Activated naive CD8-positive, alpha-beta T cell treated with anti-CD3 and anti-CD28 coated beads, Interleukin-2, amount 50 U/mL, for 24 hours (primary cell): ENCODE measurements at regions not wholly inside any gene's neighbourhood (a gene's known extent, or its start where the extent isn't known, plus 50 kb on each side); places are given as distances from the start of the nearest gene placed in this dataset.

Source experiments
- ATAC-seq: fragments of 150-1000 bp; cut with Tn5 transposase; one replicate; pipeline ENCODE4 v1.10.0; 2021
- DNase-seq: peaks from one replicate; pipeline ENCODE4 v3.0.0; 2021
- H3K27ac Mint-ChIP-seq: one replicate; pipeline ENCODE4 v1.8.0; 2021; ENCODE audit warnings: mild to moderate bottlenecking, mixed read lengths
- H3K27me3 Mint-ChIP-seq: one replicate; pipeline ENCODE4 v1.8.0; 2021; ENCODE audit warnings: mixed read lengths
- H3K36me3 Mint-ChIP-seq: one replicate; pipeline ENCODE4 v1.8.0; 2021; ENCODE audit warnings: low read depth, mixed read lengths
- H3K4me1 Mint-ChIP-seq: one replicate; pipeline ENCODE4 v1.8.0; 2021; ENCODE audit warnings: mixed read lengths
- H3K4me3 Mint-ChIP-seq: one replicate; pipeline ENCODE4 v1.8.0; 2021; ENCODE audit warnings: mild to moderate bottlenecking, moderate library complexity, mixed read lengths
- H3K9me3 Mint-ChIP-seq: one replicate; pipeline ENCODE4 v1.8.0; 2021; ENCODE audit warnings: mixed read lengths

GRCh38 chr18:24982831-24983230 is 369.1 kb downstream of the ZNF521 start:
- no peak overlapping the region for H3K4me3 Mint-ChIP-seq
- DNase-seq = no peak
- no peaks in the 10 kb centered on the region for H3K36me3 Mint-ChIP-seq
- no peak overlapping the region for H3K27ac Mint-ChIP-seq
- ATAC-seq = no peak
- no peaks in the 10 kb centered on the region for H3K9me3 Mint-ChIP-seq
- H3K4me1 Mint-ChIP-seq = no peaks in the 10 kb centered on the region
- H3K27me3 Mint-ChIP-seq = peaks cover 6% of the 10 kb centered on the region

DNA sequence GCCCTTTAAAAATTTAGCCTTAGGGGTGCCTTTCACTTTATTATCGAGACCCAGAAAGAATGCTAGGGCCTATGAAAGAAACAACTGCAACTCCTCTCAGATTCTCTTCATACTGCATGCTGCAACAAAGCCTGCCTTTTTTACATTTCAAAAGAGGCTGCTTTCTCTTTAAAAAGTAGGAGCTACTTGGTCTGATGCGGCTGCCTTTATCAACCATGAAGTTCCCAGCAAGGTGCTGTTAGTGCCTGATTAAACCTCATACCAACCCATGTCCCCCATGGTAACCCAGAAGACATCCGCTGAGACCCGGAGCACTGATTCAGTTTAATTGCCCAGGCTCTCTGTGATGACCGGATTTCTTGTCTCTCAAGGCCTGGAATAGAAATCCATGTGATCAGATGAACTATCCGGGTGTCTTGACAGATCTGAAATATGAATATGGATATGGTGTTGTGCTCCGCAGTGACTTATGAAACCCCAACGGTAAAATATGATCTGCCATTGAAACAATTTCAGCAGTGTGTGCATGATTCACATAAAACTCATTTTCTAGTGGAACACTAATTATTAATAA is 368.3 kb downstream of the ZNF521 start:
- Mint-ChIP-seq H3K27me3 (peaks cover 6% of the 10 kb centered on the region), H3K4me1 (no peaks in the 10 kb centered on the region), H3K9me3 (peaks cover 3% of the 10 kb centered on the region), H3K27ac (no peak overlapping the region), H3K36me3 (no peaks in the 10 kb centered on the region), H3K4me3 (no peak overlapping the region)
- DNase-seq (no peak), ATAC-seq (no peak)

DNA sequence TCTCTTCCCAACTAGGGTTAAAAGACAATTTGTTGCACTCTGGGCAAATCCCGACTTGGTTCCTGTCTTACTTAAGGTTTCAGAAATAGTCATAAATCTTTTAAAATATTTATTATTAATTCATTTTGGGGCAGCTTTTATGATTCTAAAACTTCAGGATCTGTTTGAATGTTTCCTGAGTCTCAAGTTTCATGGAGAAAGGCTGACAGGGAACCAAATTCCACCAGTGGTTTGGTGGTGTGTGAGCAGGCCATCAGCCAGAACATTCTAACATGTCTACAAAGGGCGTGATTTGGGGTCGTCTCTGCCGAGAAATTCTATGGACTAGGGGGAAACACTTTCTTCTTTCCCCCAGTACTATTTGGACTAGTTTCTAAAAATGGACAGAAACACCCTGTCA is 366.4 kb downstream of the ZNF521 start:
- Mint-ChIP-seq H3K4me3 (no peak overlapping the region), H3K4me1 (no peaks in the 10 kb centered on the region), H3K27me3 (peaks cover 6% of the 10 kb centered on the region), H3K36me3 (no peaks in the 10 kb centered on the region), H3K9me3 (peaks cover 3% of the 10 kb centered on the region), H3K27ac (no peak overlapping the region)
- DNase-seq (no peak), ATAC-seq (no peak)

- Mint-ChIP-seq H3K27ac (no peak overlapping the region), H3K4me3 (no peak overlapping the region), H3K4me1 (no peaks in the 10 kb centered on the region), H3K9me3 (peaks cover 3% of the 10 kb centered on the region), H3K27me3 (peaks cover 6% of the 10 kb centered on the region), H3K36me3 (no peaks in the 10 kb centered on the region)
- DNase-seq (no peak), ATAC-seq (no peak)
Observed at GRCh38 chr18:24986666-24987302, 365.2 kb downstream of the ZNF521 start.

DNA sequence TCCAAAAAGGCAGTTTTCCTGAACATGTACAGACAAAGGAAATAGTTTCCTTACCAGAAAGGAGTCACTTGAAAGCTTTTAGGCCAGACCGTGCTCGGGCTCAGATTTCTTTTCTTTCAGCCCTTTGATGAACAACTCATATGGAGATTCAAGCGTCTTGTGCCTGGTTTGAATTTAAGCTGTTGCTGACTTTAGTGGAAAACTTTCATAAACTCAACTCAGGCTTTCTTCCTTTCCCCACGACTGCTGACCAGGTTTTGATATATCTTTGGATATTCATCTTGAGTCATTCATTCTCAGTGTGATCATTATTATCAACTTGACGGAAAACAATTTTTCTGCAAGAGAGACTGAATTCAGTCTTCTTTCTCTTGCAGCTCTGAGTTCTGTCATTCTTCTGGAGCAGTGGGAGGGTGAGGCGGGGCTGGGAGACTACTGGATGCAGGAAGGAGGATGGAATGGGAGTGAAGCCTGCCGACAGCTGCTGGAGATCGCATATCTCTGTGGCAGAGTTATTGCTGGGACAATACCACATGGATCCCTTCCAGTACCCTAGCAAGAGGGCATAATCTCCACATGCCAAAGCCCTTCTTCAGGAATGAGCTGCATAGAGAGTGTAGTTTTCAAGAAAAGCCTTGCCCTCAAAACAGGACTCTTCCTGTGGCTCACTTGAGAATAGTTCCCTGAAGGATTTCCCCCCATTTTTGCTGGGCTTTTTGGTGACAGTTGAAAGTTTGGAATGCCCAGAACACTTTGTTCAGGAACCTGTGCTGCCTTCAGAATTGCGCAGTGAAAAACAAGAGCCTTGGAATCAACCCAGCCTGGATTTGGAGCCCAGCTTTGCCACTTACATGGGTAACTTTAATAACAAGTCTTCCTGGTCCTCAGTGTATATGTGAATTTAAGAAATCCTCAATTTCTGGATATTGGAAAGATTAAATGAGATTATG is 364.4 kb downstream of the ZNF521 start:
- Mint-ChIP-seq H3K9me3 (peaks cover 3% of the 10 kb centered on the region), H3K27me3 (peaks cover 6% of the 10 kb centered on the region), H3K4me3 (no peak overlapping the region), H3K4me1 (no peaks in the 10 kb centered on the region), H3K36me3 (no peaks in the 10 kb centered on the region), H3K27ac (no peak overlapping the region)
- no peak for DNase-seq
- ATAC-seq = no peak

DNA sequence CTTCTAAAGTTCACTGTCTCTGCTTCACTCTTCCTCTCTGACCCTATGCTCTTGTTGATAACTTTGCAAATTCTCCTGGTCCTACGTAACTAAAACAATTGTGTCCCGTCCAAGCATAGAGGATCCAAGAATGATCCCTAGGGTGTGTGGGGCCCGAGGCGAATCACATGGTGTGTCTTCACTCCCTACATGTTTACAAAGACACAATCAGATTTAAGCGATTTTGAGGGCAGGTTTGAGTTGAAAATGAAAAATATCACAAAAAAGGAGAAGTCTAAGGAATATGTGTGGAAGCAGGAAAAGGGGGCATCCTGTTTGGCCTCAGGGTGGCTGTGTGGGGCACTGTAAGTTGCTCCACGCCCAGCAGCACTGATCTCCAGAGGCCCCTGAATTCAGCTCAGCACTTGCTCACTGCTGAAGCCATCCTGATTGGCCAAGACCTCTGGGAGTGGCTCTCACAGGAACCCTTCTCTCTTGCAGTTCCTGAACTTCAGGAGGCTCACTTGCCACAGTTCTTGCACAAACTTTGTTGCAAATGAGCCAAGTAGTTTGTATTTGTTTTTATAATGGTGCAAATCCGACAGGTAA is 363.6 kb downstream of the ZNF521 start:
- DNase-seq = no peak
- ATAC-seq = no peak
- Mint-ChIP-seq H3K4me1 (no peaks in the 10 kb centered on the region), H3K36me3 (no peaks in the 10 kb centered on the region), H3K27me3 (peaks cover 6% of the 10 kb centered on the region), H3K4me3 (no peak overlapping the region), H3K27ac (no peak overlapping the region), H3K9me3 (peaks cover 3% of the 10 kb centered on the region)

DNA sequence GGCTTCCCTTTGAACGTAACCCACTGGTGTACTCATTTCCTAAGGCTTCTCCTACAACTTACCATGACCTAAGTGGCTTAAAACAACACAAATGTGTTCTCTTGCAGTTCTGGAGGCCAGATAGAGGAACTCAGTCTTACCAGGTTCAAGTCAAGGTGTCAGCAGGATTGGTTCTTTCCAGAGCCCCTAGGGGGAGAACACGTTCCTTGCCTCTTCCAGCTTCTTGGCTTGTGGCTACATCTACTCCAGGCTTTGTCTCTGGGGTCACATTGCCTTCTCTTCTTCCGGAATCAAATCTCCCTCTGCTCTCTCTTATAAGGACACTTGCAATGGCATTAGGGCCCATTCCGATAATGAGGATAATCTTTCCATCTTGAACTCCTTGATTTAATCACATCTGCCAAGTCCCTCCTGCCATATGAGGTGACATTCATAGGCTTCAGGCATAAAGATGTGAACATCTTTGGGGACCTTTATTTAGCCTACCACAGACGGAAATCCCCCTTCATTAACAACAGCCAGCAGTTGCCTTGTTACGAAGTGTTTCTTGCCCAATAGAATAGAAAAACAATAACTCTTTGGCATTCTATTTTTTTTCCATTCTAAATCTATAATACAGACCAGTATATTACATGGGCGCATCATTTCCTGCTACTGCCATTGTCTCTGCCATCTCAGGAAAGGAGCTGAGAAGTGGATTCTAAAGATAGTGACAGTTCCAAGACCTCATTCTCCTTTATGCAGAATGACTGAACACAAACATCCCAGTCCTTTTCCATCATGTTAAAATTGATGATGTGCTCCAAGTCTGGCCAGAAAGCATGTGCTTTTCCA is 362.0 kb downstream of the ZNF521 start:
- no peaks in the 10 kb centered on the region for H3K36me3 Mint-ChIP-seq
- H3K9me3 Mint-ChIP-seq = peaks cover 3% of the 10 kb centered on the region
- H3K4me3 Mint-ChIP-seq = no peak overlapping the region
- no peaks in the 10 kb centered on the region for H3K4me1 Mint-ChIP-seq
- DNase-seq (no peak), ATAC-seq (no peak)
- peaks cover under 1% of the 10 kb centered on the region for H3K27me3 Mint-ChIP-seq
- H3K27ac Mint-ChIP-seq = no peak overlapping the region

- H3K27ac Mint-ChIP-seq = no peak overlapping the region
- no peak overlapping the region for H3K4me3 Mint-ChIP-seq
- H3K4me1 Mint-ChIP-seq = no peaks in the 10 kb centered on the region
- peaks cover 3% of the 10 kb centered on the region for H3K9me3 Mint-ChIP-seq
- no peaks in the 10 kb centered on the region for H3K27me3 Mint-ChIP-seq
- DNase-seq (no peak), ATAC-seq (no peak)
- no peaks in the 10 kb centered on the region for H3K36me3 Mint-ChIP-seq
Observed at GRCh38 chr18:24990671-24991134, 361.3 kb downstream of the ZNF521 start.

DNA sequence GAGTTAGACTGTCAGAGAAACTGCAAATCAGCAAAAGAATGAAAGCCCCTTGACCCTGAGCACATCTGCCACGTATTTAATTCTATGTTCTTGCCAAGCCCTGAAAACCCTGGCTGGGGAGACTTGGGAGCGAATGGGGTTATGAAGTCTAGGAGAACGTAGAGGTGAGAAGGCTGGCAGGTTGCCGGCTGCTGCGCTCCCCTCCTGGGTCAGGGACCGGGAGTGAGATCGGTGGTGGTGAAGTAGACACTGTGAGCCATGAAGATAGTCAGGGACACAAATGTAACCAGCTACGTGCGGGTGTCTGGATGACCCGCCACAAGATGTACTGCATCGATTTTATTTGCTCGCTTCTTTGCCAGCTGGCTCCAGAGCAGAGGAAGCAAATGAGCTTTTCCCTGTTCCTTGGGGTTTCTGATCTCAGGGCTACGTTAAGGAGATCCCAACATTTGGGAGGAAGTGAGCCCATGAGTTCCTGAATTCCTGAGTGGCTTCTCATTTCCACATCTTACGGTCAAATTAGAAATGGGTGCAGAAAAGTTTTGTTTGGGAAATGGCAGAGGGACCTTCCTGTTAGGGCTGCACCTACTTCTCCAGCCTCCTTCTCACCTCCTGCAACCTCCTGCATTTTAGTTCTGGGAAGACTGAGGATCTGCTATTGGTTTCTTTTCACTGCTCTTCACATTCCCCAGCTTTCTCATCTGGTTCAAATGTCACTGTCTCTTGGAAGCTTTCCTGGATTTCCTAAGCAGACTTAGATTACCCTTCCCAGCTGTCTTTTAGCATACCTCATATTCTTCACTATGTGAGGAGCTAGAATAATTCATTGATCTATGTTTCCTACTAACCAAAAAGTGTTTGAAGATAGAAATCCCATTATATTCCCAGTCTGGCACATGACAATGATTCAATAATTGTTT is 360.6 kb downstream of the ZNF521 start:
- H3K9me3 Mint-ChIP-seq = peaks cover 3% of the 10 kb centered on the region
- H3K36me3 Mint-ChIP-seq = no peaks in the 10 kb centered on the region
- no peak overlapping the region for H3K4me3 Mint-ChIP-seq
- H3K4me1 Mint-ChIP-seq = no peaks in the 10 kb centered on the region
- ATAC-seq (no peak), DNase-seq (no peak)
- no peak overlapping the region for H3K27ac Mint-ChIP-seq
- no peaks in the 10 kb centered on the region for H3K27me3 Mint-ChIP-seq

- DNase-seq (no peak), ATAC-seq (no peak)
- H3K27me3 Mint-ChIP-seq = no peaks in the 10 kb centered on the region
- H3K4me3 Mint-ChIP-seq = no peak overlapping the region
- H3K36me3 Mint-ChIP-seq = no peaks in the 10 kb centered on the region
- H3K9me3 Mint-ChIP-seq = peaks cover 11% of the 10 kb centered on the region
- no peak overlapping the region for H3K27ac Mint-ChIP-seq
- H3K4me1 Mint-ChIP-seq = no peaks in the 10 kb centered on the region
Observed at GRCh38 chr18:24992491-24992890, 359.5 kb downstream of the ZNF521 start.

- Mint-ChIP-seq H3K36me3 (no peaks in the 10 kb centered on the region), H3K4me1 (no peaks in the 10 kb centered on the region), H3K27ac (no peak overlapping the region), H3K27me3 (no peaks in the 10 kb centered on the region), H3K9me3 (peaks cover 8% of the 10 kb centered on the region), H3K4me3 (no peak overlapping the region)
- ATAC-seq = no peak
- DNase-seq = no peak
Observed at GRCh38 chr18:24993628-24994027, 358.3 kb downstream of the ZNF521 start.

- Mint-ChIP-seq H3K27me3 (no peaks in the 10 kb centered on the region), H3K27ac (no peak overlapping the region), H3K4me1 (no peaks in the 10 kb centered on the region), H3K4me3 (no peak overlapping the region), H3K9me3 (peaks cover 21% of the 10 kb centered on the region), H3K36me3 (no peaks in the 10 kb centered on the region)
- DNase-seq (no peak), ATAC-seq (no peak)
Observed at GRCh38 chr18:24995056-24995455, 356.9 kb downstream of the ZNF521 start.

- Mint-ChIP-seq H3K27ac (no peak overlapping the region), H3K4me3 (no peak overlapping the region), H3K27me3 (no peaks in the 10 kb centered on the region), H3K36me3 (no peaks in the 10 kb centered on the region), H3K9me3 (peaks cover 24% of the 10 kb centered on the region), H3K4me1 (no peaks in the 10 kb centered on the region)
- ATAC-seq (no peak), DNase-seq (no peak)
Observed at GRCh38 chr18:24995755-24996154, 356.2 kb downstream of the ZNF521 start.
